Right lung (tissue), 2 donors: ENCODE measurements at regions not wholly inside any gene's neighbourhood (a gene's known extent, or its start where the extent isn't known, plus 50 kb on each side); places are given as distances from the start of the nearest gene placed in this dataset.

Experiments
- DNase-seq, 2 donors: peaks; one replicate each; pipeline ENCODE4 v3.0.0-alpha.2; 2013

GRCh38 chr17:72425133-72425793 is 304.4 kb downstream of the SOX9 start:
- DNase-seq = no peak

GRCh38 chr17:72425794-72426168 is 305.0 kb downstream of the SOX9 start:
- DNase-seq = no peak

GRCh38 chr17:72426321-72426720 is 305.5 kb downstream of the SOX9 start:
- no peak for DNase-seq

GRCh38 chr17:72426948-72427760 is 306.3 kb downstream of the SOX9 start:
- no peak for DNase-seq

- no peak for DNase-seq
Measured at GRCh38 chr17:72427761-72428109, 306.9 kb downstream of the SOX9 start.

- no peak for DNase-seq
Measured at GRCh38 chr17:72429066-72429638, 308.3 kb downstream of the SOX9 start.

- DNase-seq = no peak
Measured at GRCh38 chr17:72430611-72431432, 310.0 kb downstream of the SOX9 start.

GRCh38 chr17:72432143-72432621 is 311.4 kb downstream of the SOX9 start:
- no peak for DNase-seq

- DNase-seq = no peak
Measured at GRCh38 chr17:72432881-72433280, 312.1 kb downstream of the SOX9 start.

GRCh38 chr17:72433797-72434196 is 313.0 kb downstream of the SOX9 start:
- DNase-seq = no peak

GRCh38 chr17:72434581-72434980 is 313.8 kb downstream of the SOX9 start:
- DNase-seq = no peak

- DNase-seq = no peak
Measured at GRCh38 chr17:72434991-72435618, 314.3 kb downstream of the SOX9 start.

GRCh38 chr17:72438783-72439182 is 318.0 kb downstream of the SOX9 start:
- no peak for DNase-seq

GRCh38 chr17:72439893-72440502 is 319.2 kb downstream of the SOX9 start:
- no peak for DNase-seq

GRCh38 chr17:72440961-72441360 is 320.1 kb downstream of the SOX9 start:
- DNase-seq = no peak

GRCh38 chr17:72441909-72442308 is 321.1 kb downstream of the SOX9 start:
- no peak for DNase-seq

- no peak for DNase-seq
Measured at GRCh38 chr17:72444517-72445054, 323.8 kb downstream of the SOX9 start.

- no peak for DNase-seq
Measured at GRCh38 chr17:72445055-72445991, 324.5 kb downstream of the SOX9 start.

GRCh38 chr17:72446118-72446517 is 325.3 kb downstream of the SOX9 start:
- no peak for DNase-seq
